Sigmoid colon (tissue), 6 donors: ENCODE measurements at regions not wholly inside any gene's neighbourhood (a gene's known extent, or its start where the extent isn't known, plus 50 kb on each side); places are given as distances from the start of the nearest gene placed in this dataset.

Experiments
- DNase-seq: peaks from one replicate; pipeline ENCODE4 v3.0.0-alpha.2; 2019
- H3K27ac ChIP-seq, 4 donors: fragments of 200-600 bp; sonication (generic); one replicate each; pipeline ENCODE4 v1.5.1; 2016 to 2019; ENCODE audit warnings: mild to moderate bottlenecking in 1 of 4
- H3K27me3 ChIP-seq, 3 donors: fragments of 200-600 bp; sonication (generic); one replicate each; pipeline ENCODE4 v1.5.1; 2019; ENCODE audit warnings: mild to moderate bottlenecking in 1 of 3
- H3K36me3 ChIP-seq, 4 donors: fragments of 200-600 bp; sonication (generic); one replicate each; pipeline ENCODE4 v1.5.1; 2016 to 2019
- H3K4me1 ChIP-seq, 4 donors: fragments of 200-600 bp; sonication (generic); one replicate each; pipeline ENCODE4 v1.5.1; 2017 to 2019
- H3K4me3 ChIP-seq, 4 donors: fragments of 200-600 bp; sonication (generic); one replicate each; pipeline ENCODE4 v1.5.1; 2017 to 2019; ENCODE audit warnings: mild to moderate bottlenecking in 2 of 4, moderate library complexity in 1 of 4
- H3K9me3 ChIP-seq, 4 donors: fragments of 200-600 bp in 3 of 4; sonication (generic) in 3 of 4; one replicate each; pipeline versions ENCODE4 v1.5.1 to v1.6.1; 2013 to 2019
- CTCF ChIP-seq, 4 experiments: fragments of 450-650 bp in 3 of 4; fragments of 200-600 bp in 1 of 4; IDR thresholded peaks; one replicate each; pipeline ENCODE4 v1.5.1; 2016 to 2019; ENCODE audit warnings: antibody characterized with exemption in 4 of 4, mild to moderate bottlenecking in 3 of 4, moderate library complexity in 2 of 4
- EP300 ChIP-seq, 4 donors: sonication (generic); formaldehyde crosslinking; IDR thresholded peaks; one replicate each; pipeline ENCODE4 v1.6.1; 2017; ENCODE audit warnings: antibody characterized with exemption in 4 of 4
- POLR2A ChIP-seq, 2 donors: fragments of 450-650 bp; IDR thresholded peaks; one replicate each; pipeline ENCODE4 v1.6.1; 2016; ENCODE audit warnings: antibody characterized with exemption in 2 of 2, mild to moderate bottlenecking in 2 of 2, moderate library complexity in 2 of 2
- POLR2AphosphoS5 ChIP-seq, 4 donors: sonication (generic); formaldehyde crosslinking; IDR thresholded peaks; one replicate each; pipeline ENCODE4 v1.6.1; 2017; ENCODE audit warnings: antibody characterized with exemption in 4 of 4
- WGBS, 2 donors: extraction: QIAGEN DNeasy Blood & Tissue Kit; methylation state at CpG; one replicate each; pipeline ENCODE4 v1.1.7; 2013; 5-methylcytosine and 5-hydroxymethylcytosine counted together
- intact Hi-C: fragments of 100-400 bp; cut with DNase I; formaldehyde crosslinking; loops from one replicate; pipeline ENCODE4 v1.15.1; 2023
- donor health status: healthy with polysubstance abuse.
- donor health status: healthy.

GRCh38 chr2:234181121-234181520, 130.6 kb downstream of the SPP2 start:
- WGBS, 2 donors, result 47 to 67% methylated on average over 1 of the region's 1 CpG
- TF ChIP-seq EP300 (IDR thresholded peaks at IDR 0.05) (no peak), POLR2AphosphoS5 (IDR thresholded peaks at IDR 0.05) (no peak), POLR2A (IDR thresholded peaks at IDR 0.05) (no peak), CTCF (IDR thresholded peaks at IDR 0.05) (no peak)
- Histone ChIP-seq H3K9me3 (no peaks in the 10 kb centered on the region), H3K27ac (no peak overlapping the region), H3K4me1 (no peaks in the 10 kb centered on the region), H3K4me3 (no peak overlapping the region), H3K27me3 (peaks cover 0 to 11% (median 0%) of the 10 kb centered on the region in 3 donors), H3K36me3 (no peaks in the 10 kb centered on the region)
- intact Hi-C loops, result no loop called here
- DNase-seq, result no peak

- Histone ChIP-seq H3K4me3 (no peak overlapping the region), H3K27me3 (peaks cover 0 to 11% (median 0%) of the 10 kb centered on the region in 3 donors), H3K9me3 (no peaks in the 10 kb centered on the region), H3K4me1 (no peaks in the 10 kb centered on the region), H3K36me3 (no peaks in the 10 kb centered on the region), H3K27ac (no peak overlapping the region)
- WGBS, 2 donors, result 62 to 83% methylated on average over 6 of the region's 6 CpGs
- DNase-seq, result no peak
- TF ChIP-seq CTCF (IDR thresholded peaks at IDR 0.05), result no peak
- no peak for TF ChIP-seq POLR2A (IDR thresholded peaks at IDR 0.05)
- TF ChIP-seq EP300 (IDR thresholded peaks at IDR 0.05), result no peak
- TF ChIP-seq POLR2AphosphoS5 (IDR thresholded peaks at IDR 0.05), result no peak
- intact Hi-C loops, result no loop called here
Observed at GRCh38 chr2:234179031-234179363, 128.5 kb downstream of the SPP2 start.

- TF ChIP-seq POLR2A (IDR thresholded peaks at IDR 0.05), result no peak
- no peak for TF ChIP-seq POLR2AphosphoS5 (IDR thresholded peaks at IDR 0.05)
- no peak for TF ChIP-seq CTCF (IDR thresholded peaks at IDR 0.05)
- TF ChIP-seq EP300 (IDR thresholded peaks at IDR 0.05), result no peak
- 27 to 53% methylated on average over 10 of the region's 10 CpGs for WGBS, 2 donors
- no peaks in the 10 kb centered on the region for H3K9me3 ChIP-seq
- DNase-seq, result no peak
- H3K4me1 ChIP-seq, result no peaks in the 10 kb centered on the region
- H3K4me3 ChIP-seq, result no peak overlapping the region
- no peaks in the 10 kb centered on the region for H3K36me3 ChIP-seq
- H3K27me3 ChIP-seq, result peaks cover 0 to 11% (median 0%) of the 10 kb centered on the region in 3 donors
- intact Hi-C loops, result no loop called here
- H3K27ac ChIP-seq, result no peak overlapping the region
Observed at GRCh38 chr2:234178330-234179030, 128.0 kb downstream of the SPP2 start.

- Histone ChIP-seq H3K4me1 (no peaks in the 10 kb centered on the region), H3K27ac (no peak overlapping the region), H3K27me3 (peaks cover 0 to 7% (median 0%) of the 10 kb centered on the region in 3 donors), H3K4me3 (no peak overlapping the region), H3K36me3 (no peaks in the 10 kb centered on the region), H3K9me3 (no peaks in the 10 kb centered on the region)
- WGBS, 2 donors, result 82 to 93% methylated on average over 6 of the region's 6 CpGs
- intact Hi-C loops, result no loop called here
- no peak for DNase-seq
- no peak for TF ChIP-seq POLR2A (IDR thresholded peaks at IDR 0.05)
- no peak for TF ChIP-seq CTCF (IDR thresholded peaks at IDR 0.05)
- no peak for TF ChIP-seq EP300 (IDR thresholded peaks at IDR 0.05)
Observed at GRCh38 chr2:234175649-234176048, 125.1 kb downstream of the SPP2 start.

GRCh38 chr2:234174742-234175141, 124.2 kb downstream of the SPP2 start:
- Histone ChIP-seq H3K27me3 (peaks cover 0 to 7% (median 0%) of the 10 kb centered on the region in 3 donors), H3K9me3 (no peaks in the 10 kb centered on the region), H3K4me1 (no peaks in the 10 kb centered on the region), H3K27ac (no peak overlapping the region), H3K4me3 (no peak overlapping the region), H3K36me3 (no peaks in the 10 kb centered on the region)
- intact Hi-C loops, result no loop called here
- DNase-seq, result no peak
- TF ChIP-seq POLR2A (IDR thresholded peaks at IDR 0.05) (no peak), CTCF (IDR thresholded peaks at IDR 0.05) (no peak), EP300 (IDR thresholded peaks at IDR 0.05) (no peak), POLR2AphosphoS5 (IDR thresholded peaks at IDR 0.05) (no peak)
- 95% methylated on average over 5 of the region's 5 CpGs for WGBS, 2 donors
